ENCODE measurements at regions not wholly inside any gene's neighbourhood (a gene's known extent, or its start where the extent isn't known, plus 50 kb on each side); places are given as distances from the start of the nearest gene placed in this dataset.

- TF ChIP-seq EZH2 (IDR thresholded peaks at IDR 0.05; ENCODE audit: low read depth, low read length, severe bottlenecking): no peak
- TF ChIP-seq EP300 (IDR thresholded peaks at IDR 0.05; ENCODE audit: borderline replicate concordance in 1 of 2, low read depth in 2 of 2, low read length in 2 of 2): no peak
- no peak for TF ChIP-seq CTCF (IDR thresholded peaks at IDR 0.05; ENCODE audit: control extremely low read depth in 1 of 3, insufficient read depth in 1 of 3, low read depth in 1 of 3, low read length in 3 of 3)
- TF ChIP-seq SIN3A (conservative IDR thresholded peaks at IDR 0.05 in 1 of 2, IDR thresholded peaks at IDR 0.05 in 1 of 2; ENCODE audit: low read depth in 1 of 2, low read length in 2 of 2): no peak
- no peak for TF ChIP-seq YY1 (IDR thresholded peaks at IDR 0.05; ENCODE audit: low read depth, low read length)
- no peak for TF ChIP-seq HDAC2 (IDR thresholded peaks at IDR 0.05; ENCODE audit: borderline replicate concordance in 1 of 2, low read depth in 2 of 2, low read length in 2 of 2)
- no peak for TF ChIP-seq RAD21 (IDR thresholded peaks at IDR 0.05 in 1 of 2, conservative IDR thresholded peaks at IDR 0.05 in 1 of 2; ENCODE audit: low read depth in 2 of 2, low read length in 2 of 2)
- no peak for TF ChIP-seq ZNF274 (IDR thresholded peaks at IDR 0.05; ENCODE audit: borderline replicate concordance, extremely low read depth, low read length)
- no peak for TF ChIP-seq POLR2AphosphoS5 (IDR thresholded peaks at IDR 0.05; ENCODE audit: low read depth, low read length)
- TF ChIP-seq PHF8 (conservative IDR thresholded peaks at IDR 0.05; ENCODE audit: low read depth, low read length): no peak
- no peak for TF ChIP-seq EGR1 (IDR thresholded peaks at IDR 0.05; ENCODE audit: borderline replicate concordance, low read depth, low read length)
These were observed 331.2 kb upstream of the LRATD1 start for GRCh38 chr2:14301331-14301730.

All from H1 (cell line).